ENCODE measurements at regions not wholly inside any gene's neighbourhood (a gene's known extent, or its start where the extent isn't known, plus 50 kb on each side); places are given as distances from the start of the nearest gene placed in this dataset.

- CTCF ChIA-PET, result no interaction called here
- Mint-ChIP-seq H3K27me3 (ENCODE audit: insufficient read depth, unreplicated experiment) (peaks cover 4% of the 10 kb centered on the region), H3K36me3 (ENCODE audit: insufficient read depth, unreplicated experiment) (no peaks in the 10 kb centered on the region), H3K4me3 (ENCODE audit: unreplicated experiment) (no peak within 1 kb of the TSS), H3K9me3 (ENCODE audit: unreplicated experiment) (no peaks in the 10 kb centered on the region), H3K27ac (ENCODE audit: unreplicated experiment) (no peak within 1 kb of the TSS), H3K4me1 (ENCODE audit: low read depth, unreplicated experiment) (no peaks in the 10 kb centered on the region)
- DNase-seq, result no peak
- no TSS peak for BruUV-seq (replicated peaks)
- no peaks in the 10 kb centered on the region for H3K27me3 ChIP-seq (replicated peaks; ENCODE audit: control insufficient read depth, insufficient read depth, low read length)
- H3K9me3 ChIP-seq, result no peaks in the 10 kb centered on the region
- H3K4me3 ChIP-seq (ENCODE audit: low read depth, low read length), result no peak within 1 kb of the TSS
- H3K36me3 ChIP-seq (ENCODE audit: control insufficient read depth, insufficient read depth, low read length), result no peaks in the 10 kb centered on the region
- TF ChIP-seq CTCF (IDR thresholded peaks at IDR 0.05; ENCODE audit: insufficient read depth in 1 of 2, low read depth in 1 of 2, low read length in 1 of 2, severe bottlenecking in 1 of 2, unreplicated experiment in 1 of 2), result no peak
- intact Hi-C loops (cut with micrococcal nuclease; ENCODE audit: unreplicated experiment), result no loop called here
- H3K4me1 ChIP-seq, result no peaks in the 10 kb centered on the region
- POLR2A ChIA-PET, result no interaction called here
Measured at GRCh38 chr9:29213417-29214153, 1640.3 kb upstream of the C9orf72 start, which contains the start of gene LINGO2. TSS of gene LINGO2 (minus strand) at chr9:29213601.

GRCh38 chr9:29214154-29214689, 1640.9 kb upstream of the C9orf72 start:
- BruUV-seq (replicated peaks), result no TSS peak
- H3K9me3 ChIP-seq, result no peaks in the 10 kb centered on the region
- H3K27me3 ChIP-seq (replicated peaks; ENCODE audit: control insufficient read depth, insufficient read depth, low read length), result no peaks in the 10 kb centered on the region
- DNase-seq, result no peak
- H3K4me1 ChIP-seq, result no peaks in the 10 kb centered on the region
- no peaks in the 10 kb centered on the region for H3K9me3 Mint-ChIP-seq (ENCODE audit: unreplicated experiment)
- TF ChIP-seq CTCF (IDR thresholded peaks at IDR 0.05; ENCODE audit: insufficient read depth in 1 of 2, low read depth in 1 of 2, low read length in 1 of 2, severe bottlenecking in 1 of 2, unreplicated experiment in 1 of 2), result no peak
- peaks cover 4% of the 10 kb centered on the region for H3K27me3 Mint-ChIP-seq (ENCODE audit: insufficient read depth, unreplicated experiment)
- H3K4me3 Mint-ChIP-seq (ENCODE audit: unreplicated experiment), result no peak overlapping the region
- no peaks in the 10 kb centered on the region for H3K4me1 Mint-ChIP-seq (ENCODE audit: low read depth, unreplicated experiment)
- no peak overlapping the region for H3K27ac Mint-ChIP-seq (ENCODE audit: unreplicated experiment)
- ChIA-PET POLR2A (no interaction called here), CTCF (no interaction called here)
- no peaks in the 10 kb centered on the region for H3K36me3 ChIP-seq (ENCODE audit: control insufficient read depth, insufficient read depth, low read length)
- intact Hi-C loops (cut with micrococcal nuclease; ENCODE audit: unreplicated experiment), result no loop called here
- H3K36me3 Mint-ChIP-seq (ENCODE audit: insufficient read depth, unreplicated experiment), result no peaks in the 10 kb centered on the region
- H3K4me3 ChIP-seq (ENCODE audit: low read depth, low read length), result no peak overlapping the region

GRCh38 chr9:29214690-29215253, 1641.5 kb upstream of the C9orf72 start:
- TF ChIP-seq CTCF (IDR thresholded peaks at IDR 0.05; ENCODE audit: insufficient read depth in 1 of 2, low read depth in 1 of 2, low read length in 1 of 2, severe bottlenecking in 1 of 2, unreplicated experiment in 1 of 2), result no peak
- Histone ChIP-seq H3K27me3 (replicated peaks; ENCODE audit: control insufficient read depth, insufficient read depth, low read length) (no peaks in the 10 kb centered on the region), H3K4me3 (ENCODE audit: low read depth, low read length) (no peak overlapping the region), H3K4me1 (no peaks in the 10 kb centered on the region), H3K36me3 (ENCODE audit: control insufficient read depth, insufficient read depth, low read length) (no peaks in the 10 kb centered on the region), H3K9me3 (no peaks in the 10 kb centered on the region)
- Mint-ChIP-seq H3K36me3 (ENCODE audit: insufficient read depth, unreplicated experiment) (no peaks in the 10 kb centered on the region), H3K4me1 (ENCODE audit: low read depth, unreplicated experiment) (no peaks in the 10 kb centered on the region), H3K27ac (ENCODE audit: unreplicated experiment) (no peak overlapping the region), H3K4me3 (ENCODE audit: unreplicated experiment) (no peak overlapping the region), H3K9me3 (ENCODE audit: unreplicated experiment) (no peaks in the 10 kb centered on the region), H3K27me3 (ENCODE audit: insufficient read depth, unreplicated experiment) (peaks cover 4% of the 10 kb centered on the region)
- intact Hi-C loops (cut with micrococcal nuclease; ENCODE audit: unreplicated experiment), result no loop called here
- BruUV-seq (replicated peaks), result no TSS peak
- DNase-seq, result no peak
- POLR2A ChIA-PET, result no interaction called here
- CTCF ChIA-PET, result no interaction called here
